Retinal pigment epithelial cell (primary cell): ENCODE measurements at regions not wholly inside any gene's neighbourhood (a gene's known extent, or its start where the extent isn't known, plus 50 kb on each side); places are given as distances from the start of the nearest gene placed in this dataset.

Experiments used
- DNase-seq: peaks from one replicate; pipeline ENCODE4 v3.0.0-alpha.2; 2010; ENCODE audit warnings: low read depth
- H3K4me3 ChIP-seq: 2 replicates; pipeline ENCODE4 v1.5.1; 2011; ENCODE audit warnings: mild to moderate bottlenecking, low read length, control low read depth, moderate library complexity
- TF ChIP-seq, protein P1 (sequence below): conservative IDR thresholded peaks from 2 replicates; pipeline ENCODE4 v1.5.1; 2011; ENCODE audit warnings: low read depth, low read length, control low read depth, inconsistent platforms

DNA sequence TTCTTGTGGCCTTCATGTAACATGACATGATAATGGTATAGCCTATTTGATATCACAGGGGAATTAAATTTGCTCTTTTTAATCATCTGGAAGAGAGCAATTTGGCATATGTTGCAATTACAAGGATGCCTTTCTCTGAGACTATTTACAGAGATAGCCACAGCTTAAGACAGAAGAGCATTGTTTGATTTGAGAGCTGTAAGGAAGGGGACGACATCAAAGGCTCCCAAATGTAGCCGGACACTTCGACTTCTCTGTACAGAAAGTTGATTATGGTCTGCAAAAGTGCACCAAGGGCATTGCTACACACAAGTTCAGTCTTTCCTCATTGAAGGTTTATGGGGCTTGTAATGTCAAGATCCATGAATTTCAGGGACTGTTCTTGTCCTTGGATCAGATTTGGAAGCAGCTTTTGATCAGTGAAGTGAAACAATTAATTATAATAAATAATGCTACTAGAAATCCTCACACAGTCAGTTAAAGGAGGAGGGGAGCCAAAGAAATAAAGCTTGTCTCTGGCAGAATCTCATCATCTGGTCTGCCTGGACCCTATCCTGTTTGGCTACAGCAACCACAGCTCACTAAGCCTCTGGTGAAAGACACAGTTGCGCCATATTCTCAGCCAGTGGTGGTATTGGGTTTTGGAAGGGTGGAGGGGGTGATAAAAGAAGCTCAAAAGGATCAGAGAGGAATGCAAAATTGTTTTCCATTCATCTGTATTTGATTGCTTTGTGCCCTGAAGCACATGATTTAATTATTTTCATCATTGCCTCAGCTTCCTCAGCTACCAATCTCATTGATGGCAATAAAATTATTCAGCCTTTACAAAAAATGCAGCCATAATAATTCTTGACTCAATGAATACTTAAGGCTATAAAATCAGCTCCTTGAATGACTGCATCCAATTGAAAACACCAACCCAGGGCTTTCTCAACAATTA lies 654.3 kb upstream of the LCORL start:
- TF ChIP-seq, protein P1, sequence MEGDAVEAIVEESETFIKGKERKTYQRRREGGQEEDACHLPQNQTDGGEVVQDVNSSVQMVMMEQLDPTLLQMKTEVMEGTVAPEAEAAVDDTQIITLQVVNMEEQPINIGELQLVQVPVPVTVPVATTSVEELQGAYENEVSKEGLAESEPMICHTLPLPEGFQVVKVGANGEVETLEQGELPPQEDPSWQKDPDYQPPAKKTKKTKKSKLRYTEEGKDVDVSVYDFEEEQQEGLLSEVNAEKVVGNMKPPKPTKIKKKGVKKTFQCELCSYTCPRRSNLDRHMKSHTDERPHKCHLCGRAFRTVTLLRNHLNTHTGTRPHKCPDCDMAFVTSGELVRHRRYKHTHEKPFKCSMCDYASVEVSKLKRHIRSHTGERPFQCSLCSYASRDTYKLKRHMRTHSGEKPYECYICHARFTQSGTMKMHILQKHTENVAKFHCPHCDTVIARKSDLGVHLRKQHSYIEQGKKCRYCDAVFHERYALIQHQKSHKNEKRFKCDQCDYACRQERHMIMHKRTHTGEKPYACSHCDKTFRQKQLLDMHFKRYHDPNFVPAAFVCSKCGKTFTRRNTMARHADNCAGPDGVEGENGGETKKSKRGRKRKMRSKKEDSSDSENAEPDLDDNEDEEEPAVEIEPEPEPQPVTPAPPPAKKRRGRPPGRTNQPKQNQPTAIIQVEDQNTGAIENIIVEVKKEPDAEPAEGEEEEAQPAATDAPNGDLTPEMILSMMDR: no peak
- H3K4me3 ChIP-seq: no peak overlapping the region
- DNase-seq: no peak

DNA sequence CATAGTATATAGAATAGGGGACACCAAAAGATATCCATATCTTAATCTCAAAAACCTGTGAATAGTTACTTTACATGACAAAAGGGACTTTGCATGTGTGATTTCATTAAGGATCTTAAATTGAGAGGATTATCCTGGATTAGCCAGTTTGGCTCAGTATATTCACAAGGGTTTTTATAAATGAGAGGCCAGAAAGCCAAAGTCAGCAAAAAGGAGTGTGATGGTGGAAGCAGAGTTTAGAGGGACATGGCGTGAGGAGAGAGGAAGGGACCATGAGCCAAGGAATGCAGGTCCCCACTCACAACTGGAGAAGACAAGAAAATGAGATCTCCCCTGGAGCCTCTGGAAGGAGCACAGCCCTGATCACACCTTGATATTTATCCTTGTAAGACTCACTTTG lies 648.5 kb upstream of the LCORL start:
- TF ChIP-seq, protein P1: no peak
- no peak for DNase-seq

DNA sequence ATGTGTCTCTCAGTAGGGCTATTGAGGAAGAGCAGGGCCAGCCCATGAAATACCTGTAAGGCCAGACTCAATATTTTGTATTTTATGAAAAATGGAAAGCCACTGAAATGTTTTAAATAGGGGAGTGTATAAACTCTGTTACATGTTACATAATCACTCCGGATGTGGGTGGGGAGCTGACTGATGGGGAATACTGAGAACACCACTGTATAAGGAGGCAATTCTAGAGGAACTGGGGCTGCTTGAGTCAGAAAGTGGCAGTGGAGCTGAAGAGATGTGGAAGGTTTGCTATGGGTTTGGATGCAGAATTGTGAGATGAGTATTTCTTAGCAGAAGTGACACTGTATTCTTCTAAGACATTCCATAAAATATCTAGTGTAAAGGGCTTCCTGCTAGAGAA lies 647.8 kb upstream of the LCORL start:
- H3K4me3 ChIP-seq: no peak overlapping the region
- TF ChIP-seq, protein P1: no peak
- DNase-seq: no peak

More for the DNA sequence above, 648.5 kb upstream of the LCORL start:
- H3K4me3 ChIP-seq: no peak overlapping the region

DNA sequence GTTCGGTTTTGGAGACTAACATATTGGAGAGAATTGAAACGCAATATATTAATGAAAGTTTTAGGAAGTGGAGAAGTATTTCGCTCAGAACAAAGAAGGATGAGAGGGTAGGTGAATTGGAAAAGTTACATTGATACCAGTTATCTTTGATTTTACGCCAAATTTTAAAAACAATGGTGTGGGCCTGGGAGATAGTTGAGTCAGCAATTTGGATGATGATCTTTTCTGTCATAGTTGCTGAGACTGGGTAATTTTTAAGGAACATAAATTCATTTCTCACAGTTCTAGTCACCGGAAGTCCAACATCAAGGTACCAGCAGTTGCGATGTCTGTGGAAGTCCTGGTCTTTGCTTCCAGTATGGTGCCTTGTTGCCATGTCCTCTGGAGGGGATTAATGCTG lies 644.8 kb upstream of the LCORL start:
- no peak for DNase-seq
- no peak overlapping the region for H3K4me3 ChIP-seq

DNA sequence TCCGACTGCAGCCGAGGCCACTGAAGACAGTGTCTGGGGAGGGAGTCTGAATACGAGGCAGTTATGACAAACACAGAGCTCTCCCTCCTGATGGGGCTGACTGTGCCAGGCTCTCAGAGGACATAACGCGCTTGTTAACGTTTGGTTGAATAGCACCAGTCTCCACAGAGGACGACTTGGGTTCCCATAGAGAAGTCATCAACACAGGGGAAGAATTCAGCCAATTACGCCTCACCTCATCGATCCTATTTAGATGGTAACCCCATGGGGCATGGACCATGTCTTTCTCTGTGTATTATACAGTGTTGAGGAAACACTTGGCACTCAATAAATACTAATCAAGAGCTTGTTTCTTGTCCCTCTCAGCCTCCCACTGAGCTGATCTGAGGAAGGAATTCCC lies 642.6 kb upstream of the LCORL start:
- DNase-seq: no peak
- H3K4me3 ChIP-seq: no peak overlapping the region
- TF ChIP-seq, protein P1: no peak

More for the DNA sequence above, 644.8 kb upstream of the LCORL start:
- TF ChIP-seq, protein P1: no peak

DNA sequence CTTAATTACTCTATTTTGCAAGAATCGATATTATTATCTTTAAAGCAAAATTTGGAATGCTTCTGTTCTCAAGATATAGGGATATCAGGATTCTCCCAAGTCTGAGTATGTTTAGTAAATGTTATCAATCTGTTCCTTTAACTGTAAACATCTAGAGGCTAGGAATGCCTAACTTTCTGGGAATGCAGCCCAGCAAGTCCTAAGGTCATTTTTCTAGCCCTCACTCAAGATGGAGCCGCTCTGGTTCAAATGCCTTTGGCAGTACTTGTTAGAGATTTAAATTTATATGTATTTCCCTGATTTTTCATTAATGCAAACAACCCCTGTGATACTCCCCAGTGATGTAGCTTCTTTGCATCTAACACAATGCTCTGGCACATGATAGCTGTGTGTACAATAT lies 623.8 kb upstream of the LCORL start:
- TF ChIP-seq, protein P1: no peak
- no peak for DNase-seq
- no peak overlapping the region for H3K4me3 ChIP-seq

DNA sequence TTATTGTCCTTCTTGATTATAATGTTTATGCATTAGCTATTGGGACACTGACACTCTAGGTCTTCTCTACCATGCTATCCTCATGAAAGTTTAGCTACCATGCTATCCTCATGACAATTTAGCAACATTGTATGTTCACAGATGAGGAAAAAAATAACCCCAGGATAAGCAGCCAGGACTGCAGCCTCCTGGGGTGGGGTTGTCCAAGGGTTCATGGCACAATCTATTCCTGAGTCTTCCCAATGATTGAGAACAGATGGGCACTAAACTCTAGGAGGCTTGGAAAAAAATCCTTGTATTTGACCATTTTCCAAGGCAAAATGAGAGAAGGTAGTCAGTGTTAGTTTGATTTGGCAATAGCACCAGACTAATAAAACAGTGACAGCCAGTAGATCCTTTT lies 619.8 kb upstream of the LCORL start:
- H3K4me3 ChIP-seq: no peak overlapping the region
- no peak for DNase-seq
- TF ChIP-seq, protein P1: no peak
